Trophoblast cell (in vitro differentiated cells and primary cell): ENCODE measurements at regions not wholly inside any gene's neighbourhood (a gene's known extent, or its start where the extent isn't known, plus 50 kb on each side); places are given as distances from the start of the nearest gene placed in this dataset.
A peak's percentile ranks its signal among the peaks of the same experiment; 100 is the strongest.

Source experiments
- DNase-seq, 2 donors: peaks; one replicate each; pipeline ENCODE4 v3.0.0-alpha.2; 2016
- H2AFZ ChIP-seq: 2 replicates; pipeline ENCODE4 v1.6.1; 2013; ENCODE audit warnings: low read length, moderate library complexity, mild to moderate bottlenecking; ENCODE audit not compliant: insufficient read depth, poor library complexity
- H2AK5ac ChIP-seq: 2 replicates; pipeline ENCODE4 v1.6.1; 2013; ENCODE audit warnings: mild to moderate bottlenecking, low read length
- H2BK120ac ChIP-seq: 2 replicates; pipeline ENCODE4 v1.6.1; 2013; ENCODE audit warnings: low read length, mild to moderate bottlenecking, moderate library complexity; ENCODE audit not compliant: insufficient read depth, poor library complexity
- H2BK12ac ChIP-seq: 2 replicates; pipeline ENCODE4 v1.6.1; 2013; ENCODE audit warnings: mild to moderate bottlenecking, low read length, moderate library complexity
- H2BK5ac ChIP-seq: 2 replicates; pipeline ENCODE4 v1.6.1; 2013; ENCODE audit warnings: low read length, low read depth, moderate library complexity, mild to moderate bottlenecking; ENCODE audit not compliant: poor library complexity
- H3K14ac ChIP-seq: 2 replicates; pipeline ENCODE4 v1.6.1; 2013; ENCODE audit warnings: mild to moderate bottlenecking, low read length
- H3K18ac ChIP-seq: 2 replicates; pipeline ENCODE4 v1.6.1; 2013; ENCODE audit warnings: mild to moderate bottlenecking, low read length
- H3K23ac ChIP-seq: 2 replicates; pipeline ENCODE4 v1.6.1; 2013; ENCODE audit warnings: low read length
- H3K27ac ChIP-seq: 2 replicates; pipeline ENCODE4 v1.5.1; 2013; ENCODE audit warnings: low read depth, mild to moderate bottlenecking, inconsistent platforms, low read length, moderate library complexity
- H3K27me3 ChIP-seq: 2 replicates; pipeline ENCODE4 v1.6.1; 2013; ENCODE audit warnings: inconsistent platforms, mild to moderate bottlenecking, low read length, moderate library complexity; ENCODE audit not compliant: insufficient read depth
- H3K36me3 ChIP-seq, 2 experiments: 1 replicate in 1 of 2; 2 replicates in 1 of 2; pipeline ENCODE4 v1.6.1; 2013; ENCODE audit warnings: low read length in 2 of 2, mild to moderate bottlenecking in 2 of 2, moderate library complexity in 1 of 2; ENCODE audit not compliant: insufficient read depth in 2 of 2, control insufficient read depth in 1 of 2
- H3K4ac ChIP-seq: 2 replicates; pipeline ENCODE4 v1.6.1; 2013; ENCODE audit warnings: low read depth, mild to moderate bottlenecking, low read length, moderate library complexity
- H3K4me1 ChIP-seq, 2 experiments: 1 replicate in 1 of 2; 2 replicates in 1 of 2; pipeline ENCODE4 v1.6.1; 2013; ENCODE audit warnings: low read length in 2 of 2, mild to moderate bottlenecking in 2 of 2, moderate library complexity in 1 of 2; ENCODE audit not compliant: insufficient read depth in 2 of 2, control insufficient read depth in 1 of 2
- H3K4me2 ChIP-seq: 2 replicates; pipeline ENCODE4 v1.6.1; 2013; ENCODE audit warnings: inconsistent platforms, mild to moderate bottlenecking, low read length, moderate library complexity
- H3K4me3 ChIP-seq: 2 replicates; pipeline ENCODE4 v1.5.1; 2013; ENCODE audit warnings: mild to moderate bottlenecking, low read depth, low read length, inconsistent platforms
- H3K79me1 ChIP-seq: one replicate; pipeline ENCODE4 v1.6.1; 2013; ENCODE audit warnings: low read length
- H3K79me2 ChIP-seq: 2 replicates; pipeline ENCODE4 v1.6.1; 2013; ENCODE audit warnings: low read length, mild to moderate bottlenecking; ENCODE audit not compliant: control insufficient read depth, insufficient read depth, poor library complexity
- H3K9ac ChIP-seq: 2 replicates; pipeline ENCODE4 v1.6.1; 2013; ENCODE audit warnings: mild to moderate bottlenecking, low read length
- H3K9me3 ChIP-seq: 2 replicates; pipeline ENCODE4 v1.6.1; 2013; ENCODE audit warnings: low read depth, mild to moderate bottlenecking, control low read depth, inconsistent platforms, low read length; ENCODE audit not compliant: insufficient read depth
- H4K12ac ChIP-seq: 2 replicates; pipeline ENCODE4 v1.6.1; 2013; ENCODE audit warnings: low read depth, mild to moderate bottlenecking, low read length, moderate library complexity
- H4K8ac ChIP-seq: 2 replicates; pipeline ENCODE4 v1.6.1; 2013; ENCODE audit warnings: low read depth, mild to moderate bottlenecking, low read length, moderate library complexity
- H4K91ac ChIP-seq: one replicate; pipeline ENCODE4 v1.6.1; 2013; ENCODE audit warnings: low read depth, mild to moderate bottlenecking, low read length, moderate library complexity
- WGBS: extraction: QIAGEN DNeasy Blood & Tissue Kit; methylation state at CpG from one replicate; pipeline ENCODE4 v1.1.7; 2013; ENCODE audit warnings: missing lambda C conversion rate; ENCODE audit not compliant: insufficient read length, insufficient coverage; ENCODE audit errors: extremely low coverage; 5-methylcytosine and 5-hydroxymethylcytosine counted together

DNA sequence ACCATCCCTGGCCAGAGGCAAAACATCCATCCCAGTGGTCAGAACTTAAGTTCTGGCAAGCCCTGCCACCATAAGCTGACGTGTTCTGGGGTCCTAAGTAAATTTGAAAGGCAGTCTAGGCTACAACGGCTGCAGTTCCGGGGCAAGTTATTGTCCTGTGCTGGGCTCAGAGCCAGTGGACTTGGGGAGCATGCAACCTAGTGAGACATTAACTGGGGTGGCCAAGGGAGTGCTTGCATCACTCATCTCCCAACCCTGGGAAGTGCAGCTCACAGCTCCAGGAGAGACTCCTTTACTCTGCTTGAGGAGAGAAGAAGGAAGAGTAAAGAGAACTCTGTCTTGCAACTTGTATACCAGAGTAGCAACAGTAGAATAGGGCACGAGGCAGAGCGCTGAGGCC, 425.4 kb upstream of the PITX2 start:
- no peak overlapping the region for H3K4ac ChIP-seq
- H3K4me1 ChIP-seq = no peaks in the 10 kb centered on the region
- H3K23ac ChIP-seq = no peak overlapping the region
- H3K79me1 ChIP-seq = no peaks in the 10 kb centered on the region
- no peak for DNase-seq
- WGBS = no CpG with 5 or more reads among the region's 5 CpGs
- H4K8ac ChIP-seq = no peak overlapping the region
- H3K27me3 ChIP-seq = no peaks in the 10 kb centered on the region
- H2AFZ ChIP-seq = no peak overlapping the region
- H3K9ac ChIP-seq = no peak overlapping the region
- H3K36me3 ChIP-seq = no peaks in the 10 kb centered on the region
- no peak overlapping the region for H3K14ac ChIP-seq
- H4K12ac ChIP-seq = no peak overlapping the region
- H2BK120ac ChIP-seq = no peak overlapping the region
- no peaks in the 10 kb centered on the region for H3K9me3 ChIP-seq
- no peaks in the 10 kb centered on the region for H3K79me2 ChIP-seq
- H2BK12ac ChIP-seq = no peak overlapping the region
- H3K4me3 ChIP-seq = no peak overlapping the region
- no peak overlapping the region for H3K18ac ChIP-seq
- H3K4me2 ChIP-seq = no peak overlapping the region
- no peak overlapping the region for H4K91ac ChIP-seq
- no peak overlapping the region for H2BK5ac ChIP-seq
- no peak overlapping the region for H2AK5ac ChIP-seq
- no peak overlapping the region for H3K27ac ChIP-seq

DNA sequence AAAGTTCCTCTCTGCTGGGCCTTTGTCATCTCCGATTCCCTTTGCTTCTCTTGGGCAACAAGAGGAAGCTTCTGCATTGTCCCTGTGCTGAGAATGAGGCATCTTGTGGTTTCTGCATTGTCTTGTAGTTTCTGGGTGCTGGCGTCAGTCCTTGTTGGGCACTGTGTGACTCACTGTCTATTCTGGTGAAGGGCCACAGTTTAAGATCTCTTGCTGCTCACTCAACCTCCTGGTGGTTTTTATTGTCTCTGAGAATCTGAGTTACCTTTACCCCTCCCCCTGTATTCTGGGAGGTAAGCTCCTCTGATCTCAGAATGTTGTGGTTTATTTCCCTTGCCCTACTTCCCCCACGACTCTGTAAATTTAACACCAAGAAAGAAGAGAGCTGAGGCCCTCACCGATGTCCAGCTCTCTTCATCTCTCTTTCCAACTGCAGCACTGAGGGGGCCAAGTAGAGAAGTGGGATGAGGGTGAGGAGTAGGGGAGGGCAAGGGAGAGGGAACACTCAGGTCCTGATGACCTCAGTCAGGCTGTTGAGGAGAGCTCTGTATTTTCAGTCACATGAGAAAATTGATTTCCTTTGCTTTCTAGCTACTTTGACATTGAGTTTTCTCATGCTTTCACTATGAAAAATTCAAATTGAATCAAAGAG, 441.6 kb upstream of the PITX2 start:
- H3K79me2 ChIP-seq = no peaks in the 10 kb centered on the region
- no peak overlapping the region for H3K23ac ChIP-seq
- H4K12ac ChIP-seq = peak overlapping the region; percentile 51
- peak overlapping the region; percentile 74 for H4K8ac ChIP-seq
- H2BK120ac ChIP-seq = peak overlapping the region; percentile 25
- H2AFZ ChIP-seq = no peak overlapping the region
- WGBS = no CpG with 5 or more reads among the region's 4 CpGs
- peaks cover 2% of the 10 kb centered on the region for H3K79me1 ChIP-seq
- H3K36me3 ChIP-seq = no peaks in the 10 kb centered on the region
- no peak overlapping the region for H2AK5ac ChIP-seq
- H3K9me3 ChIP-seq = no peaks in the 10 kb centered on the region
- DNase-seq = no peak
- H3K9ac ChIP-seq = no peak overlapping the region
- no peak overlapping the region for H3K18ac ChIP-seq
- H3K27me3 ChIP-seq = no peaks in the 10 kb centered on the region
- no peak overlapping the region for H3K4me3 ChIP-seq
- H3K4ac ChIP-seq = no peak overlapping the region
- H2BK12ac ChIP-seq = peak overlapping the region; percentile 37
- H3K4me2 ChIP-seq = no peak overlapping the region
- no peak overlapping the region for H3K14ac ChIP-seq
- peak overlapping the region; percentile 42 for H2BK5ac ChIP-seq
- peaks cover 3 to 5% of the 10 kb centered on the region in 2 experiments for H3K4me1 ChIP-seq
- peak overlapping the region; percentile 48 for H3K27ac ChIP-seq
- H4K91ac ChIP-seq = peak overlapping the region; percentile 57

DNA sequence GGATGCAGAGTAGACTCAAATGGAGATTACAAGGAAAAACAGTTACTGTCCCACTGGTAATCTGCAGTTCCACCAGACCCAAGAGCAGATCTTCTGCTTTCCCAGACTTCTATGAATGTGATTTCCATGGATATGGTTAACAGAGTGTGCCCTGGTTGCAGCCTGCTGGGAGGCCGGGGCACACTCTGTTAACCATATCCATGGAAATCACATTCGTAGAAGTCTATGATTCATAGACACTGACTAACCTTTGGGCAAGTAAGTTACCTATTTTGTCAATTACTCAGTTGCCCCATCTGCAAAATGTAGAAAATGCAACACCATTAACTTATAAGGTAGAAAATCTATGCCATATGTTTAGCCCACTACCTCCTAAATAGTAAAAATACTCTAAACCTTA, 443.1 kb upstream of the PITX2 start:
- no CpG with 5 or more reads among the region's 2 CpGs for WGBS
- Histone ChIP-seq H3K4me3 (no peak overlapping the region), H3K27me3 (no peaks in the 10 kb centered on the region), H4K8ac (no peak overlapping the region), H3K79me2 (no peaks in the 10 kb centered on the region), H2BK12ac (no peak overlapping the region), H3K79me1 (peaks cover 2% of the 10 kb centered on the region), H3K23ac (no peak overlapping the region), H4K12ac (no peak overlapping the region), H3K4ac (no peak overlapping the region), H2AFZ (no peak overlapping the region), H4K91ac (no peak overlapping the region), H3K4me2 (no peak overlapping the region), H3K27ac (no peak overlapping the region), H2AK5ac (no peak overlapping the region), H3K18ac (no peak overlapping the region), H3K14ac (no peak overlapping the region), H2BK120ac (no peak overlapping the region), H3K4me1 (peaks cover 3 to 5% of the 10 kb centered on the region in 2 experiments), H3K36me3 (no peaks in the 10 kb centered on the region), H3K9ac (no peak overlapping the region), H2BK5ac (no peak overlapping the region), H3K9me3 (no peaks in the 10 kb centered on the region)
- DNase-seq = no peak

DNA sequence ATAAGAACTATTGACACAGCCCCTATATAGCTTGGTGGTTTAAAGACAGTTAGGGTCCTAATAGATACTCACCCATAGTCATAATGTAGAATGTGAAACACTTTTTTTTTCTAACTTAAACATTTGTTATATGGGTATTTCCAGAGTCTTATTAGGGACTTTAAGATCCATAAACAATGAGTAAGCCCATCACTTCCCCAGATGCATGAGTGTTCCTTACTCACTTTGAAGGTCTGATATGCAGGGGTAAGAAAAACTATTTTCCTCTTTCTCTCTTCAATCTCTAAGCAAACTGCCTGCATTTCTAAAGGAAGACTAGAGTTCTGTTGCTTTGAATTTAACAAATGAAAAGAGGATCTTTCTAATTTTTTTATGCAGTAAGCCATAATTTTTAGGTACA, 443.6 kb upstream of the PITX2 start:
- peaks cover 3 to 5% of the 10 kb centered on the region in 2 experiments for H3K4me1 ChIP-seq
- H2BK5ac ChIP-seq = no peak overlapping the region
- H3K27ac ChIP-seq = no peak overlapping the region
- no peak overlapping the region for H3K4me3 ChIP-seq
- H2BK120ac ChIP-seq = no peak overlapping the region
- H3K4ac ChIP-seq = no peak overlapping the region
- no peaks in the 10 kb centered on the region for H3K9me3 ChIP-seq
- no peak overlapping the region for H3K4me2 ChIP-seq
- no peak overlapping the region for H2BK12ac ChIP-seq
- H3K18ac ChIP-seq = no peak overlapping the region
- H3K27me3 ChIP-seq = no peaks in the 10 kb centered on the region
- no peak overlapping the region for H2AK5ac ChIP-seq
- H3K14ac ChIP-seq = no peak overlapping the region
- H4K12ac ChIP-seq = no peak overlapping the region
- H3K9ac ChIP-seq = no peak overlapping the region
- H3K36me3 ChIP-seq = no peaks in the 10 kb centered on the region
- H4K8ac ChIP-seq = no peak overlapping the region
- no peak overlapping the region for H3K23ac ChIP-seq
- DNase-seq = no peak
- H3K79me2 ChIP-seq = no peaks in the 10 kb centered on the region
- no peak overlapping the region for H4K91ac ChIP-seq
- no peak overlapping the region for H2AFZ ChIP-seq
- H3K79me1 ChIP-seq = peaks cover 2% of the 10 kb centered on the region
